ENCODE measurements at regions not wholly inside any gene's neighbourhood (a gene's known extent, or its start where the extent isn't known, plus 50 kb on each side); places are given as distances from the start of the nearest gene placed in this dataset.

GRCh38 chr3:187833799-187834578 lies 88.7 kb upstream of the BCL6 start:
- TF ChIP-seq CTCF (conservative IDR thresholded peaks at IDR 0.05; ENCODE audit: low read length) (no peak), EZH2phosphoT487 (IDR thresholded peaks at IDR 0.05; ENCODE audit: borderline replicate concordance, low read depth, low read length) (no peak)
